ENCODE measurements at regions not wholly inside any gene's neighbourhood (a gene's known extent, or its start where the extent isn't known, plus 50 kb on each side); places are given as distances from the start of the nearest gene placed in this dataset.

DNA sequence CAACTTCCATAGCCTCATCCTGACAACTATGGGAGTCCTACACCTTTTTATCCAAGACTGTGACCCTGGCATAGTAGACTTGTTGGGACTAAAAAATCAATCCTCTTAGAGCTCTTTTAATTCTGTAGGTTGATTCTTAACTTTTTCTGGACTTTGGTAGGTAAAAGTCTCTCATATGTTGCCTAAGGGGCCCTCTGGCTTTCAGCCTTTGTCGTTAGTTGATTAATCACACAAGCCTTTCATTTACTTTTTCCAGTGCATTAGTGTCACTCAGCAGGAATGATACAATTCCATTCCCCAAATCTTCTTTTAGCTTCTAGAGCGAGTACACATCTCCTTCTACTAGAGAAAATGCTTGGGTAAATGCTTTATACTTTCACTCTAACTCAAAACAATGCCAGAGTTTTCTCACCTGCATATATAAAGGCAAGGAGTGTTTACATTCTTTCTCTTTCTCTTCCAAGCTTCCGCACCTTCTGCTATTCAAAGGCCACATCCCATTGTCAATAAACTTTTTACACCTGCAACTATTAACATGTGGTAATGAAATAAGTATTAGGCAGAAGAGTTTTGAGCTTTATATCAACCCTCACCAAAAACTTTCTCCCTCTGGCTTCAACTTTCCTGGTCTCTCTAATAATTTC, 516.6 kb downstream of the FAM181B start:
- Histone ChIP-seq H3K9me3 (no peaks in the 10 kb centered on the region), H3K4me3 (no peak overlapping the region), H3K27me3 (no peaks in the 10 kb centered on the region), H3K36me3 (no peaks in the 10 kb centered on the region), H3K27ac (no peak overlapping the region), H3K4me1 (no peaks in the 10 kb centered on the region)
- DNase-seq = no peak
- TF ChIP-seq CTCF (IDR thresholded peaks at IDR 0.05) (no peak), POLR2A (IDR thresholded peaks at IDR 0.05) (no peak)

GRCh38 chr11:82210011-82210410, 523.7 kb downstream of the FAM181B start:
- Histone ChIP-seq H3K9me3 (no peaks in the 10 kb centered on the region), H3K27ac (no peak overlapping the region), H3K36me3 (no peaks in the 10 kb centered on the region), H3K4me3 (no peak overlapping the region), H3K27me3 (no peaks in the 10 kb centered on the region), H3K4me1 (no peaks in the 10 kb centered on the region)
- DNase-seq = no peak
- no peak for TF ChIP-seq POLR2A (IDR thresholded peaks at IDR 0.05)
- no peak for TF ChIP-seq CTCF (IDR thresholded peaks at IDR 0.05)

DNA sequence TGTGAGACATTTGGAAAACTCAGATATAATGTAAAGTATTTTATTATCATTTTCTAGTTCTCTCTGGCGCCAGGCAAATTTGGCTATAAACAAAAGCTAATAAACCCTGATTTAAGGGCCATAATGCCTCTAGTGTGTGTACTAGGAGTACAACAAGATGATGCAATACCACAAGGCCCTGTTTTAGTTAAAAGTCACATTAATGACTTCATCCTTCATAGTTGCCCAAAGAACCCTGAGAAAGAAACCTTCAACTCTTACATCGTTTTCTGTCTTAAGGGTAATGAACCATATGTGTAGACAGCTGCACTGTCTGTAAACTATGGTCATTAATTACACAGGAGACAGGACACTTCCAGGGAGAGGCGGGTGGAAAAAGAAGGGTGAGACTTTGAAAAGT, 538.4 kb downstream of the FAM181B start:
- Histone ChIP-seq H3K27ac (no peak overlapping the region), H3K27me3 (no peaks in the 10 kb centered on the region), H3K4me1 (no peaks in the 10 kb centered on the region), H3K9me3 (no peaks in the 10 kb centered on the region), H3K36me3 (no peaks in the 10 kb centered on the region), H3K4me3 (no peak overlapping the region)
- TF ChIP-seq POLR2A (IDR thresholded peaks at IDR 0.05) (no peak), CTCF (IDR thresholded peaks at IDR 0.05) (no peak)
- no peak for DNase-seq

GRCh38 chr11:82194521-82194920, 539.1 kb downstream of the FAM181B start:
- no peaks in the 10 kb centered on the region for H3K27me3 ChIP-seq
- no peaks in the 10 kb centered on the region for H3K9me3 ChIP-seq
- H3K4me1 ChIP-seq = no peaks in the 10 kb centered on the region
- TF ChIP-seq POLR2A (IDR thresholded peaks at IDR 0.05) = no peak
- no peak for TF ChIP-seq CTCF (IDR thresholded peaks at IDR 0.05)
- no peak for DNase-seq
- no peak overlapping the region for H3K27ac ChIP-seq
- no peak overlapping the region for H3K4me3 ChIP-seq
- H3K36me3 ChIP-seq = no peaks in the 10 kb centered on the region

- Histone ChIP-seq H3K36me3 (no peaks in the 10 kb centered on the region), H3K9me3 (no peaks in the 10 kb centered on the region), H3K27me3 (no peaks in the 10 kb centered on the region), H3K4me1 (no peaks in the 10 kb centered on the region), H3K4me3 (no peak overlapping the region), H3K27ac (no peak overlapping the region)
- no peak for DNase-seq
- no peak for TF ChIP-seq POLR2A (IDR thresholded peaks at IDR 0.05)
Observed at GRCh38 chr11:82191695-82192094, 542.0 kb downstream of the FAM181B start.

DNA sequence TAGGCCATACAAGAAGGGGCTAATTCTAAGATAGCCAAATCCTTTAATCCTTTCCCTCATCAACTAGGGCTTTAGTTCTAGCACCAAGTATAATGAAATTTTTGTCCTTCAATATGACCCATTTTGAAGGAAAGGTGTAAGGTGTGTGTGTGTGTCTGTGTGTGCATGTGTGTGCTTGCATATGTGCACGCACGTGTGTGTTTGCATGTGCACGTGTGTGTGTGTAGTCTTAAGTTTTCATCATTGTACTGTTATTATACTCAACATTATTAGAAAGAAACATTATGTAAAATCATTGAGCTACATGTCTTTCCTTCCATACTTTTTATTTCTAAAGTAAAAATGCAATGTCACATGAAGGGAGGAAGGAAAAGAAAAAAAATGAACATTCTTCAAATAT, 547.7 kb downstream of the FAM181B start:
- TF ChIP-seq POLR2A (IDR thresholded peaks at IDR 0.05) (no peak), CTCF (IDR thresholded peaks at IDR 0.05) (no peak)
- H3K4me1 ChIP-seq = no peaks in the 10 kb centered on the region
- H3K9me3 ChIP-seq = no peaks in the 10 kb centered on the region
- H3K36me3 ChIP-seq = no peaks in the 10 kb centered on the region
- no peaks in the 10 kb centered on the region for H3K27me3 ChIP-seq
- DNase-seq = no peak
- no peak overlapping the region for H3K27ac ChIP-seq
- no peak overlapping the region for H3K4me3 ChIP-seq

All from Peyer's patch (tissue), 4 donors.